GM12878 (cell line): ENCODE measurements at regions not wholly inside any gene's neighbourhood (a gene's known extent, or its start where the extent isn't known, plus 50 kb on each side); places are given as distances from the start of the nearest gene placed in this dataset.

Experiments used
- BHLHE40 ChIP-seq, 2 experiments: fragments of 450-650 bp in 1 of 2; IDR thresholded peaks; 2 replicates each; pipeline ENCODE4 v1.6.1; 2011 to 2017; ENCODE audit warnings: low read depth in 2 of 2, borderline replicate concordance in 1 of 2, improper control_type of control experiment in 1 of 2, low read length in 1 of 2, mild to moderate bottlenecking in 1 of 2
- CBX5 ChIP-seq: sonication (generic); IDR thresholded peaks from 2 replicates; pipeline ENCODE4 v1.6.1; 2016; ENCODE audit warnings: low read depth, moderate library complexity, mild to moderate bottlenecking, inconsistent platforms
- ETV6 ChIP-seq, 2 experiments: fragments of 450-650 bp in 1 of 2; IDR thresholded peaks in 1 of 2; conservative IDR thresholded peaks in 1 of 2; 2 replicates each; pipeline ENCODE4 v1.6.1; 2014; ENCODE audit warnings: antibody characterized with exemption in 1 of 2, borderline replicate concordance in 1 of 2, low read depth in 1 of 2, mild to moderate bottlenecking in 1 of 2, moderate library complexity in 1 of 2
- IKZF2 ChIP-seq, 2 experiments: fragments of 450-650 bp; IDR thresholded peaks; 2 replicates each; pipeline ENCODE4 v1.6.1; 2017; ENCODE audit warnings: mild to moderate bottlenecking in 2 of 2, moderate library complexity in 2 of 2
- MTA3 ChIP-seq: IDR thresholded peaks from 2 replicates; pipeline ENCODE4 v1.6.1; 2012; ENCODE audit warnings: low read length, inconsistent platforms, borderline replicate concordance
- NR2C1 ChIP-seq: fragments of 450-650 bp; IDR thresholded peaks from 2 replicates; pipeline ENCODE4 v1.6.1; 2017; ENCODE audit warnings: antibody characterized with exemption, mild to moderate bottlenecking, moderate library complexity
- NR2C2 ChIP-seq: IDR thresholded peaks from 2 replicates; pipeline ENCODE4 v1.6.1; 2011; ENCODE audit warnings: borderline replicate concordance, low read depth; ENCODE audit not compliant: control insufficient read depth, insufficient read length
- NR2F1 ChIP-seq: fragments of 450-650 bp; conservative IDR thresholded peaks from 2 replicates; pipeline ENCODE4 v1.6.1; 2017; ENCODE audit warnings: mild to moderate bottlenecking
- RUNX3 ChIP-seq: IDR thresholded peaks from 2 replicates; pipeline ENCODE4 v1.6.1; 2012; ENCODE audit warnings: low read length, inconsistent platforms
- STAT1 ChIP-seq: fragments of 450-650 bp; conservative IDR thresholded peaks from 2 replicates; pipeline ENCODE4 v1.6.1; 2014; ENCODE audit warnings: antibody characterized with exemption, mild to moderate bottlenecking
- YBX1 ChIP-seq: fragments of 450-650 bp; IDR thresholded peaks from 2 replicates; pipeline ENCODE4 v1.6.1; 2016; ENCODE audit warnings: antibody characterized with exemption
- ZNF622 ChIP-seq: fragments of 450-650 bp; IDR thresholded peaks from 2 replicates; pipeline ENCODE4 v1.6.1; 2017; ENCODE audit warnings: mild to moderate bottlenecking, inconsistent platforms
- TF ChIP-seq, protein P1 (sequence below): IDR thresholded peaks from 2 replicates; pipeline ENCODE4 v1.6.1; 2011; ENCODE audit warnings: borderline replicate concordance, low read depth, mild to moderate bottlenecking, moderate library complexity, low read length; ENCODE audit not compliant: insufficient read depth, poor library complexity, severe bottlenecking
- TF ChIP-seq, protein P2 (sequence below): fragments of 450-650 bp; IDR thresholded peaks from 2 replicates; pipeline ENCODE4 v1.6.1; 2017; ENCODE audit warnings: mild to moderate bottlenecking
- TF ChIP-seq, protein P3 (sequence below): IDR thresholded peaks from 2 replicates; pipeline ENCODE4 v1.6.1; 2012; ENCODE audit warnings: low read depth, low read length, improper control_type of control experiment
- TF ChIP-seq, protein P4 (sequence below): fragments of 150-350 bp; IDR thresholded peaks from 2 replicates; pipeline ENCODE4 v1.6.1; 2014; ENCODE audit warnings: mild to moderate bottlenecking, low read depth, low read length
- TF ChIP-seq, protein P5 (sequence below): IDR thresholded peaks from 2 replicates; pipeline ENCODE4 v1.6.1; 2012; ENCODE audit warnings: low read depth, low read length, improper control_type of control experiment
- TF ChIP-seq, protein P6 (sequence below): fragments of 450-650 bp; IDR thresholded peaks from 2 replicates; pipeline ENCODE4 v1.6.1; 2017; ENCODE audit warnings: antibody characterized with exemption, mild to moderate bottlenecking, moderate library complexity

DNA sequence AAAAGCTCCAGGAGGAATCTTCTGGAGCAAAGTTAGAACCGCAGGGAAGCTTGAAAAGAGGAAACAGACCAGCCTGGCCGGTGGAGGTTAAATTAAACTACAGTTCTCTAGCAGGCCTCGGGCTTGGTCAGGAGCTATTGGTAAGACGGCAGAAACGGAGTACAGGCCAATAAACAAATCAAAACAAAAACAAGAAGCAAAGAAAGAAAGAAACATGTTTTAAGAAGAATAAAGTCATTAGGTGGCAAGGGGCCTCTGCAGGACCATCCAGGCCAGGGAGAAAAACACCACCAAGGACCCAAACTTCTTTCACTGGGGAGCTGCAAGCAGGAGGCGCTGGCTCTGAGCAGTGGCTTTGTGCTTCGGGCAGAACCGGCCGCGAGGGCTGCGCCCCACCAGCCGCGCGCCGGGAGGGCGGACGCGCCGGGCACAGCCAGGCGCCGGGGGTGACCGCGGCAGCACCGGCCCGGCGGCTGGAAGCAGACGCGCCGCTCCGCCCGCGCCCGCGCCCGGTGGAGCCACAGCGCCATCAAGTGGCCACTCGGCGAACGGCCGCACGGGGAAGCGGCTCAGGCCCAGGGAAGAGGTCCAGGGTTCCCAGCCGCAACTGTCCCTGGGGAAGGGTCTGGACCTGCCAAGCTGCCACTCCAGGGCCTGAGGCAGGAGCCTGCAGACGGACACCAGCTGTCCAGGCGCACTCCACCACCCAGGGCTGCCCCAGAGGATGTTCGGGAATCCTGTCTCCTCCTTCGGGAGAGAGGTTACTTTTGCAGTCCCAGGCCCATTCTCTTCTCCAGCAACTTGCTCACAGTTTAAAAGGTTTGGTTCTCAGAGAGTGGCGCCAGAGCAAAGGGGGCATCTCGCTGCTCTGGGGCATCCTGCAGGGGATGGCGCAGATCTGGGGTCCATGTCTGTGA is 419.4 kb downstream of the SOX9 start (continued):
- TF ChIP-seq, protein P1, sequence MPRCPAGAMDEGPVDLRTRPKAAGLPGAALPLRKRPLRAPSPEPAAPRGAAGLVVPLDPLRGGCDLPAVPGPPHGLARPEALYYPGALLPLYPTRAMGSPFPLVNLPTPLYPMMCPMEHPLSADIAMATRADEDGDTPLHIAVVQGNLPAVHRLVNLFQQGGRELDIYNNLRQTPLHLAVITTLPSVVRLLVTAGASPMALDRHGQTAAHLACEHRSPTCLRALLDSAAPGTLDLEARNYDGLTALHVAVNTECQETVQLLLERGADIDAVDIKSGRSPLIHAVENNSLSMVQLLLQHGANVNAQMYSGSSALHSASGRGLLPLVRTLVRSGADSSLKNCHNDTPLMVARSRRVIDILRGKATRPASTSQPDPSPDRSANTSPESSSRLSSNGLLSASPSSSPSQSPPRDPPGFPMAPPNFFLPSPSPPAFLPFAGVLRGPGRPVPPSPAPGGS, result no peak
- TF ChIP-seq, protein P2, sequence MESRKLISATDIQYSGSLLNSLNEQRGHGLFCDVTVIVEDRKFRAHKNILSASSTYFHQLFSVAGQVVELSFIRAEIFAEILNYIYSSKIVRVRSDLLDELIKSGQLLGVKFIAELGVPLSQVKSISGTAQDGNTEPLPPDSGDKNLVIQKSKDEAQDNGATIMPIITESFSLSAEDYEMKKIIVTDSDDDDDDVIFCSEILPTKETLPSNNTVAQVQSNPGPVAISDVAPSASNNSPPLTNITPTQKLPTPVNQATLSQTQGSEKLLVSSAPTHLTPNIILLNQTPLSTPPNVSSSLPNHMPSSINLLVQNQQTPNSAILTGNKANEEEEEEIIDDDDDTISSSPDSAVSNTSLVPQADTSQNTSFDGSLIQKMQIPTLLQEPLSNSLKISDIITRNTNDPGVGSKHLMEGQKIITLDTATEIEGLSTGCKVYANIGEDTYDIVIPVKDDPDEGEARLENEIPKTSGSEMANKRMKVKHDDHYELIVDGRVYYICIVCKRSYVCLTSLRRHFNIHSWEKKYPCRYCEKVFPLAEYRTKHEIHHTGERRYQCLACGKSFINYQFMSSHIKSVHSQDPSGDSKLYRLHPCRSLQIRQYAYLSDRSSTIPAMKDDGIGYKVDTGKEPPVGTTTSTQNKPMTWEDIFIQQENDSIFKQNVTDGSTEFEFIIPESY, result no peak
- no peak for TF ChIP-seq NR2C2
- TF ChIP-seq NR2F1, result peak; percentile 66
- TF ChIP-seq IKZF2 (IDR thresholded peaks at IDR 0.05), result peak; percentile 11 to 42; a peak in 1 of 4 replicates
- TF ChIP-seq, protein P3, sequence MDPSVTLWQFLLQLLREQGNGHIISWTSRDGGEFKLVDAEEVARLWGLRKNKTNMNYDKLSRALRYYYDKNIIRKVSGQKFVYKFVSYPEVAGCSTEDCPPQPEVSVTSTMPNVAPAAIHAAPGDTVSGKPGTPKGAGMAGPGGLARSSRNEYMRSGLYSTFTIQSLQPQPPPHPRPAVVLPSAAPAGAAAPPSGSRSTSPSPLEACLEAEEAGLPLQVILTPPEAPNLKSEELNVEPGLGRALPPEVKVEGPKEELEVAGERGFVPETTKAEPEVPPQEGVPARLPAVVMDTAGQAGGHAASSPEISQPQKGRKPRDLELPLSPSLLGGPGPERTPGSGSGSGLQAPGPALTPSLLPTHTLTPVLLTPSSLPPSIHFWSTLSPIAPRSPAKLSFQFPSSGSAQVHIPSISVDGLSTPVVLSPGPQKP, result no peak
- TF ChIP-seq, protein P4, sequence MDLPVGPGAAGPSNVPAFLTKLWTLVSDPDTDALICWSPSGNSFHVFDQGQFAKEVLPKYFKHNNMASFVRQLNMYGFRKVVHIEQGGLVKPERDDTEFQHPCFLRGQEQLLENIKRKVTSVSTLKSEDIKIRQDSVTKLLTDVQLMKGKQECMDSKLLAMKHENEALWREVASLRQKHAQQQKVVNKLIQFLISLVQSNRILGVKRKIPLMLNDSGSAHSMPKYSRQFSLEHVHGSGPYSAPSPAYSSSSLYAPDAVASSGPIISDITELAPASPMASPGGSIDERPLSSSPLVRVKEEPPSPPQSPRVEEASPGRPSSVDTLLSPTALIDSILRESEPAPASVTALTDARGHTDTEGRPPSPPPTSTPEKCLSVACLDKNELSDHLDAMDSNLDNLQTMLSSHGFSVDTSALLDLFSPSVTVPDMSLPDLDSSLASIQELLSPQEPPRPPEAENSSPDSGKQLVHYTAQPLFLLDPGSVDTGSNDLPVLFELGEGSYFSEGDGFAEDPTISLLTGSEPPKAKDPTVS, result no peak
- TF ChIP-seq, protein P5, sequence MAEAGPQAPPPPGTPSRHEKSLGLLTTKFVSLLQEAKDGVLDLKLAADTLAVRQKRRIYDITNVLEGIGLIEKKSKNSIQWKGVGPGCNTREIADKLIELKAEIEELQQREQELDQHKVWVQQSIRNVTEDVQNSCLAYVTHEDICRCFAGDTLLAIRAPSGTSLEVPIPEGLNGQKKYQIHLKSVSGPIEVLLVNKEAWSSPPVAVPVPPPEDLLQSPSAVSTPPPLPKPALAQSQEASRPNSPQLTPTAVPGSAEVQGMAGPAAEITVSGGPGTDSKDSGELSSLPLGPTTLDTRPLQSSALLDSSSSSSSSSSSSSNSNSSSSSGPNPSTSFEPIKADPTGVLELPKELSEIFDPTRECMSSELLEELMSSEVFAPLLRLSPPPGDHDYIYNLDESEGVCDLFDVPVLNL, result no peak
- TF ChIP-seq ETV6 (conservative IDR thresholded peaks at IDR 0.05 in 1 of 2, IDR thresholded peaks at IDR 0.05 in 1 of 2; ENCODE audit: borderline replicate concordance in 1 of 2, low read depth in 1 of 2), result no peak
- no peak for TF ChIP-seq ZNF622
- no peak for TF ChIP-seq NR2C1
- TF ChIP-seq, protein P6, sequence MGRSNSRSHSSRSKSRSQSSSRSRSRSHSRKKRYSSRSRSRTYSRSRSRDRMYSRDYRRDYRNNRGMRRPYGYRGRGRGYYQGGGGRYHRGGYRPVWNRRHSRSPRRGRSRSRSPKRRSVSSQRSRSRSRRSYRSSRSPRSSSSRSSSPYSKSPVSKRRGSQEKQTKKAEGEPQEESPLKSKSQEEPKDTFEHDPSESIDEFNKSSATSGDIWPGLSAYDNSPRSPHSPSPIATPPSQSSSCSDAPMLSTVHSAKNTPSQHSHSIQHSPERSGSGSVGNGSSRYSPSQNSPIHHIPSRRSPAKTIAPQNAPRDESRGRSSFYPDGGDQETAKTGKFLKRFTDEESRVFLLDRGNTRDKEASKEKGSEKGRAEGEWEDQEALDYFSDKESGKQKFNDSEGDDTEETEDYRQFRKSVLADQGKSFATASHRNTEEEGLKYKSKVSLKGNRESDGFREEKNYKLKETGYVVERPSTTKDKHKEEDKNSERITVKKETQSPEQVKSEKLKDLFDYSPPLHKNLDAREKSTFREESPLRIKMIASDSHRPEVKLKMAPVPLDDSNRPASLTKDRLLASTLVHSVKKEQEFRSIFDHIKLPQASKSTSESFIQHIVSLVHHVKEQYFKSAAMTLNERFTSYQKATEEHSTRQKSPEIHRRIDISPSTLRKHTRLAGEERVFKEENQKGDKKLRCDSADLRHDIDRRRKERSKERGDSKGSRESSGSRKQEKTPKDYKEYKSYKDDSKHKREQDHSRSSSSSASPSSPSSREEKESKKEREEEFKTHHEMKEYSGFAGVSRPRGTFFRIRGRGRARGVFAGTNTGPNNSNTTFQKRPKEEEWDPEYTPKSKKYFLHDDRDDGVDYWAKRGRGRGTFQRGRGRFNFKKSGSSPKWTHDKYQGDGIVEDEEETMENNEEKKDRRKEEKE, result 0 out of 2 replicates have a peak, but pooled peaks have one; percentile 65
- TF ChIP-seq BHLHE40 (IDR thresholded peaks at IDR 0.05; ENCODE audit: borderline replicate concordance in 1 of 2, low read depth in 2 of 2, low read length in 1 of 2), result peak; percentile 27 to 83; a peak in 3 of 4 replicates
- TF ChIP-seq YBX1, result no peak
- 0 out of 2 replicates have a peak, but pooled peaks have one; percentile 21 for TF ChIP-seq RUNX3
- peak; percentile 65; the same call in 1 of the 2 replicates for TF ChIP-seq CBX5
- TF ChIP-seq MTA3, result no peak
- no peak for TF ChIP-seq STAT1
